PC-3 (cell line): ENCODE measurements at regions not wholly inside any gene's neighbourhood (a gene's known extent, or its start where the extent isn't known, plus 50 kb on each side); places are given as distances from the start of the nearest gene placed in this dataset.

Experiments used
- CTCF ChIP-seq: fragments of 300-600 bp; sonication (generic); conservative IDR thresholded peaks from 2 replicates; pipeline ENCODE4 v1.5.1; 2017; ENCODE audit warnings: antibody characterized with exemption, low read depth, mild to moderate bottlenecking, low read length
- EZH2 ChIP-seq: fragments of 300-600 bp; sonication (generic); IDR thresholded peaks from one replicate; pipeline ENCODE4 v1.6.1; 2017; ENCODE audit warnings: antibody characterized with exemption, mild to moderate bottlenecking, low read length; ENCODE audit not compliant: unreplicated experiment
- EZH2phosphoT487 ChIP-seq: fragments of 300-600 bp; sonication (generic); IDR thresholded peaks from 2 replicates; pipeline ENCODE4 v1.6.1; 2018; ENCODE audit warnings: mild to moderate bottlenecking, antibody characterized with exemption, low read length, borderline replicate concordance

GRCh38 chr2:63755216-63755615 is 86.5 kb upstream of the UGP2 start:
- TF ChIP-seq CTCF (no peak), EZH2 (no peak), EZH2phosphoT487 (no peak)
